HG03520 (cell line): ENCODE measurements at regions not wholly inside any gene's neighbourhood (a gene's known extent, or its start where the extent isn't known, plus 50 kb on each side); places are given as distances from the start of the nearest gene placed in this dataset.

ENCODE experiments used
- ATAC-seq: cut with Tn5 transposase; IDR thresholded peaks from one replicate; pipeline ENCODE4 v1.9.1; 2021; ENCODE audit warnings: mild to moderate bottlenecking, moderate library complexity; ENCODE audit not compliant: unreplicated experiment

DNA sequence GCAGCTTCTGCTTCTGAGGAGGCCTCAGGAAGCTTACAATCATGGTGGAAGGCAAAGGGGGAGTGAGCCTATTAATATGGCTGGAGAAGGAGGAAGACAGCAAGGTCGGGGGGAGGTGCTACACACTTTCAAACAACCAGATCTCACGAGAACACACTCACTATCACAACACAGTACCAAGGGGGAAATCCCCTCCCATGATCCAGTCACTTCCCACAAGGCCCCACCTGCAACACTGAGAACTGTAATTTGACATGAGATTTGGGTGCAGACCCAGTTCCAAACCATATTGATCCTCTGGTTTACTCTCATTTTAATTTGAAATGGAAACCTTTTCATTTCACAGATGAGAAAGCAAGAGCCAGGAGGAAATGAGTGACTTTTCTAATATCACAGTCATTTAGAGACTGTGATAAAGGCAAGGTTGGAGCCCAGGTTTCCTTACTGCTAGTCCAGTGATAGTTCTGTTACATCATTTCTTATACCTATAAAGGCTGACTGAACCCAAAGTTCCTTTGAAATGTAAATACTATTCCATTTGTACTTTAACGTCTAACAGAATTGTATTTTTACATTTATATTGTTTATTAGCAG, 105.8 kb upstream of the GAP43 start:
- ATAC-seq = no peak

DNA sequence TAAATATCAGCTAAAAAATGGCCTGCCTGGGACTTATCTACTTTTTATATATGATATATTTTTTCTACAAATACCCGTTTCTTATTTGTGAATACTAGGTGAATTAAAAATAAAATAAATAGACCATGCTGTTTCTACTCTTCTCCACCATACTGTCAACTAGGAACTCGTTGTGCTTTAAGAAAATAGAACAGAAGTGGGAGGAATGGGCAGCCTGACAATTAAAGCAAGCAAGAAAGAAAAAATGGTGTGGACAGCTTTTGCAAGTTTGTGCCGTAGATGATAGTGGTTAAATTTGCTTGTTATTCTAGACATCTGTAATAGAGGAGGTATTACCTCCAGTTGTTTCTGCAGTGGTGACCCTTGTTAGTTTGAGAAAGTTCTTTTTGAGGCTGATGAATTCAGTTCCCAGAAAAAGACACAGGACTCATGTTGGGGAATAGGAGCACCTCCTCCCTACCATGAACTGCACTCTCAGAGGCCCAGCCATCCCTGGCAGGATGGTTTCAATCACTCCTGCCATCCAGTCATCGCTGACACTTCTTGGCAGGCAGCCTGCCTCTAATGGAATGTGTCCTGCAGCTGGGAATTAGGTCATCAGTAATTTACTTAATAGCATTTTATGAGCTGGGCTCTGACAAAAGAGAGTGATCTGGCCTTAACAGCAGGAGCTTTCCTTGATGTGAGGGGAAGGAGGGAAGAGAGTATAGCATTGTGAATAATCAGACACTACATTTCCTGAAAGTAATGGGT, 105.0 kb upstream of the GAP43 start:
- no peak for ATAC-seq

DNA sequence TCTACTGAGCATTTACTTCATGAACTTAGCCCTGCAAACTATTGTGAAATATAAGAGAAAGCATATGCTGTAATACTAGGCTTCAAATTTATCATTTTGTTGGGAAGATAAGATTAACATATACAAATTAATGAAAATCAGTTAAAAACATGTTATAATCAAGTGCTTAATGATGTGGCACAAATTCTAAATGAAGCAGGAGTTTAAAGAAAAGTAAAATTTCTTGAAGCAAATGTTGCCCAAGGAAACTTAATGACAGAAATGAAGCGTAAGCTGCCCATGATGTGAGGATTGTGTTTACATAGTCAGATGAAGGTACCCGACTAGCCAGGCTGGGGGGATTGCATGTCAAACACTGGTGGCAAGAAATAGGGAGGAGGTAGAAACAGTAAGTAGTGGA, 103.1 kb upstream of the GAP43 start:
- ATAC-seq = no peak

DNA sequence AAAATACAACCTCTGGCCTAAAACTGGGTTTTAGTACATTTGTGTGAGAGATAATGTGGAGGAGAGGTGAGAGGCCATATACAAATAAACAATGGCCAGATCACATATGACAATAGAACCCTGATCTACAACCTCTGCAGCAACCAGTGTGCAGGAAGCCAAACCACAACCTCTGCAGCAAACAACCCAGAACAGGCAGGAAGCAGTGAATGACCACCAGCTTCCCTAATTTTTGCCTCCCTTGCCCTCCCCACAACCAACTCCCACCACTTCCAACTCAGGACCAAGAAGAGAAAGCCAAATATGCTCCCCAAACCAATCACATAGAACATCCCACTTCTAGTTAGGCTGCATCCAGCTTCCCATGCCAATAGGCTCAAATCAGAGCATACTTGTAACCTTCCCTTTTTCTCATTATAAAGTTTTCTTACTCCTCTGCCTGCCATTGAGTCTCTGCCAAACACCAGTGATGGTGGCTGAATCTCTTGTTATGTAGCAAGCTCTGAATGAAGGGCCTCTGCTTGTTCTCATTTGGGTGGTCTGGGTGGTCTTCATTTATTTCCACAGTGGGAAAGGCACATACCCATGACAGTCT, 102.6 kb upstream of the GAP43 start:
- ATAC-seq = no peak

DNA sequence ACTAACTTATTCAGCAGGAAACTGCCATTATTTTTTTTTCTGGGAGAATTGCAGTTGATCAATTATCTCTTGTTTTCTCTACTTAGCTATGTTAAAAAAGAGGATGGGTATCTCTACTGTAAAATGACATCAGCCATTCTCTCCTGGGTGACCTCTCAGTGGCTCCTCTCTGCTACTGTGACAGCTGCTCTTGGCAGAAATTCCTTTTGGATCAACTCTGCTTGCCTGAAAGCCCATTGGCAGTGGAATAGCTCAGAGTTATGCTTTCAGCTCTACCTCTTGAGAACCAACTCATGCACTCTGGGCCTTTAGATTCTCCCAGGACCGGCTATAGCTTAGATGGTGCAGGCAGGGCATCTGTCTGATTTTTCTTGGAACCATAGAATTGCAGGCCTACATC, 99.9 kb upstream of the GAP43 start:
- ATAC-seq = no peak

DNA sequence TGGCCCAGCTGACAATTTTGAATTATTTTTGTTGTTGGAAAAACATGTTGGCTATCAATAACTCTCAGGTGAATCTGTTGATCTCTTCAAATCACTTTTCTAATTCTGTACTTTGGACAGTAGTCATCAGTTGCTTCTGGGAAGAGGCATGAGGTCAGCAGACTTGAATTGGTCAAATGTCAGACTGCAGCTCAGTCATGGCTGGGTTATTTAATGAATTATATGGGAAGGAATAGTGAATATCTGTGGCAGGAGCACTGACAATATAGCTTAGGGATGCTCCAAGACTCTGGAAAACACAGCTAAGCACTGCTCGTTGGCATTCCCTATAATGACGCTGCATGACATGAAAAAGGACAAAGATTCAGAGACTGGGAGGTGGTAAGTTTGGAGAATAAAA, 98.8 kb upstream of the GAP43 start:
- ATAC-seq = no peak

DNA sequence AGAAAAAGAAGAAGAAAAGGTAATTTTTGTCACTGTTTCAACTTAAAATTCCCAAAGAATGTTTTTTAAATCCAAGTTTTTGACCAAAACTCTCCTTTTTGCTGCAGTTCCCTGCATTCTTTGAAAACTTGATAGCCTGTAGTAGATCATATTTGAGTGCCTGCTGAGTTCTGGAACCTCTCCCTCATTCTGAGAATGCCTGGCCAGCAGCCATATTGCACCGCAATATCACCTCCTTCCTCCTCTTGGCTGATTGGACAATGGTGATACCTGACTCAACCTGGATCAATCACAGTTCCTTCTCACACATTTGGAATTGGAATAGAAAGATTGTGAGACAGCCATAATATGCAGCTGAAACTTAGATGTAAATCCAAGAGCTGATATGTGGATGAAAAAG, 97.6 kb upstream of the GAP43 start:
- no peak for ATAC-seq

DNA sequence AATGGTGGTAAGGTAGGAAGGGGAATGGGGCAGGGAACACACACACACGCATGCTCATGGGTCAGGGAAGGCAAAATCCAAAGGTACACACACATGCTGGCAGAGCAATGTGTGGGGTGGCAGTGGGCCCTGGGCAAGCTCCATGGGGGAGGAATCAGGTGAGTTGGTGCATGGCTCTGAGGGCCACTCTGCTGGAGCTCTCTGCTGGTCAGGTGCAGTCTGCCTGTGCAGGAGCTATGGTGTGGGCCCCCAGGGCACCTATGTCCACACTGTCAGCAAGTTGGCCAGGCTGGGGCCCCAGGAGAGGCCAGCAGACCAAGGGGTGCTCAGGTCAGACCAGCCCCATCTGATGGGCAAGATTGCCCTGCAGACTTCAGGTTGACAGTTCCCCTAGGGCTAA, 90.1 kb upstream of the GAP43 start:
- ATAC-seq = no peak

DNA sequence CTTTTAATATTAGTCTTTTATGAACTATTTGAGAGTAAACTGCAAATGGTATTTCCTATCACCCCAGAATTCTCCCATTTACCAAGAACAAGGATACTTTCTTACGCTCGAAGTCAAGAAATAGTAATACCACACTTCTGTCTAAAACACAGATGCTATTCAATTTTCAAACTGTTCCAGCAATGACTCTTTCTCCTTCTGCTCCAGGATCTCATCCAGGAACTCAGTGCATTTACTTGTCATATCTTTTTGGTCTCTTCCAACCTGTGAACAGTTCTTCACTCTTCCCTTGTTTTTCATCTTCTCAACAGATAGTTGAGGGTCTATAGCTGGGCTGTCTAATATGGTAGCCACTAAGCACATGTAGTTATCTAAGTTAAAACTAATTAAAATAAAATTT, 87.1 kb upstream of the GAP43 start:
- ATAC-seq = no peak

DNA sequence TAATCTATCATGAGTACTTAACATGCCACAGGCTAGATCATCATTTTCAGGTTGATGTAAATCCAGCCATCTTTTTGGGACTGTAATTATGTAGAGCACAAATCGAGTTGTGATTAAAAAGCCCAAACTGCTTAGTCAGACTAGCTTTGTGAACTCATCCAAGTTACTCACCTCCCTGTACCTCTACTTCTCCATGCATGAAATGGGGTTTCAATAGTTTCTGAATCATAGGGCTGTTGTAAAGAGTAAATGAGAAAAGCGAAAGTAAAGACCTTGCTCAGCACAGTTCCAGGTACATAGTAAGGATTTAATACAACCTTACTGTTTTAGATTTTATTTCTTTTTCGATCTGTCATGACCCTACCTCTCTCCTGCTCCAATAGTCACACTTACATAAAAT, 85.6 kb upstream of the GAP43 start:
- ATAC-seq = no peak

DNA sequence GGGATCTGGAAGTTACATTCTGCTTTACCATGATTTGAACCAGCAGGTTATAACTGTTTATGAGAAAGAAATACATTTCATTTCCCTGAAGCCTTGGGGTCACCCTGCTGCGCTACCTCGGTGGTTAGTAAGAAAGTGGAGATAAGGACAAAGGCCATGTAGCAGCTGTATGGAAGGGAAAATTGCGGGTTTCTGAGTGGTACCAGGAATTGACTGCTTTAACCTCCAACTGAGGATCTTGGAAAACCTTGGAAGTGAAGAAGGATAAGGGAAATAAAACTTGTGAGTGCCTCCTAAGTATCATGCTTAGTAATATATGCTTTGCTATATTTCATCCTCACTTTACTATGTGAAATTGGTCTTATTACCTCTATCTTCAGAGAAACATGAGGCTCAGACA, 76.1 kb upstream of the GAP43 start:
- ATAC-seq = no peak

DNA sequence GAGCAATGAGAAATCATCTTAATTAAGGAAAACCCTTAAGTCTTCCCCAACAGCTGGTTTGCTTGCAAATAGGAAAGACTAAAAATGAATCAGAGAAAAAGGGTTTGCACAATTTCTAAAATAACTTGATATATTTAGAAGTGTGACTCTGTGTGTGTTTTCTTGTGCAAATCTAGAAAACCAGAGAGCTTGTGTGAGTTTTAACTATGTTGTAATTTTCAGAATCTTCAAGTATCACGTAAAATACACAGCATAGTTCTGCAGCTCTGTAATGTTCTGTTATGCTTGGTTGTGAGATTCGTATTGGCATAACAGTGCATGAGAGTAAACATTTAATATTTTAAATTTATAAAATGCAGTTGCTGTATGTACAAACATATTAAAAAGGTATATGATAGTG, 74.7 kb upstream of the GAP43 start:
- ATAC-seq = no peak

DNA sequence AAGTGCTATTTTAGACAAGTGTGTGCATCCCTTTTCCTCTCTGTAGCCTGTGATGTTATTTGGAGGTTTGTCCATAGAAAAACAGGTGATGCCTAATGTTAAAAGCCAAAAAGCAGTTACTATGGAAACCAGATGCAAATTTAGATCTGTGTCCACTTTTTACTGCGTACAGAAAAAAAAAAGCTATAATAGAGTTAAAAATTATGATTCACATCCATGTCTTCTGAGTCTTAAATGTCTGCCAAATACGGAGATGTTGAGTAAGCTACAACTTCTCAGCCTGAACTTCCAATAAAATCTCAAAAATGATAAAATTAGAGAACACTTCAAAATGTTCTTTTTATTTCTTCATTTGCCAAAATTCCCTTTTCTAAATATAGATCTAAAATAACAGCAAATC, 74.2 kb upstream of the GAP43 start:
- ATAC-seq = no peak

DNA sequence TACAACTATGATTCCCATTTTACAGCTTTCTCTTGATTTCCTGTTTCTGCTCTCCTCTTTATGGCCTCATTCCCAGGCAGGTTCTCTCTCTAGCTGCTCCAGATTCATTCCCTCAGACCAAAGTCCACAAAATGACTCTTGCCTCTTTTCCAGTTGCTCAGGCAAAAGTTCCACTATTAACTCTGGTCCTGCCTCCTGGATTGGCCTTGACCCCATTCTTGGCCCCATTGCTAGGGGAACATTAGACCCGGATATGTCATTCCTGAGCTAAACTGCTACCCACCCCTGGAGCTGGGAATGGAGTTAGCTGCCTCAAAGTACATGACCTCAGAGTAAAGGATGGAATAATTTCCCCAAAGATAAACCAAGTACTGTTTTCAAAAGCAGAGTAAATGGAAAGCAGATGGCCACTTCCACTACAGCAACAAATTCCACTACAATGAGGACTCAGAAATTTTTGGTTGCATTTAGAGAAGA, 73.0 kb upstream of the GAP43 start:
- no peak for ATAC-seq

DNA sequence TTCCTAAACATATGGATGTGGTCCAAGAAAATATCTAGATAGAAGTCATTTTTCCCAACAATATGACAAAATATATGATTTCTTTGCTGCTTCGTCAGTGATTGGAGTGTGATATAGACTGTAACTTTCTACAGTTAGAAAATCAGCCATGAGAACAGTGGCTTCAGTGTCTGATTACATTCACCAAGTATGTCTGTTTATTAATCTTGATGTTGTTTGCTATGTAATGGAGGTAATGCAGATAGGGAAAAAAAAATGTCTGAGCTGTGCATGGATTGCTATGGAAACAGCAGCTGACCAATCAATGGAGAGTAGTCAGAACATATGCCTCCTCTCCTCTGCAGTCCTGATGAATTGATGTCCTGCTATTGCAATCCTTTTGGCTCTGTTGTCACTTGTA, 72.3 kb upstream of the GAP43 start:
- ATAC-seq = no peak

DNA sequence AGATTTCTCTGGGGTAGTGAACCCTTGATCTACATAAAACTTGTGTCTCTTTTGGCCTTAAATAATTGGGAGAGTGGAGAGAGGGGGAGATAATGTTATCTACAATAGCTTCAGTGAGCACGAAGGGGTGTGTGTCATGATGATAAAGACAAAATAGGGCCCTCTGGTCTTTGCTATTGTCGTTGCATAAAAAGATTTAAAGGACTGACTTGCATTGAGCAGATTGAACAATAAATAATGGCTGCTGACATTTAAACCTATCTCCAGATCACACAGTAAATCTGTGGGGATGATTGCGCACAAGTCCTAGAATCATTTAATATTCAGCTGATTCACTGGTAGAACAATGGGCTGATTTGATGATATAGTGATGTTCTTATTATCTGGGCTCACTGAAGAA, 71.3 kb upstream of the GAP43 start:
- ATAC-seq = no peak

DNA sequence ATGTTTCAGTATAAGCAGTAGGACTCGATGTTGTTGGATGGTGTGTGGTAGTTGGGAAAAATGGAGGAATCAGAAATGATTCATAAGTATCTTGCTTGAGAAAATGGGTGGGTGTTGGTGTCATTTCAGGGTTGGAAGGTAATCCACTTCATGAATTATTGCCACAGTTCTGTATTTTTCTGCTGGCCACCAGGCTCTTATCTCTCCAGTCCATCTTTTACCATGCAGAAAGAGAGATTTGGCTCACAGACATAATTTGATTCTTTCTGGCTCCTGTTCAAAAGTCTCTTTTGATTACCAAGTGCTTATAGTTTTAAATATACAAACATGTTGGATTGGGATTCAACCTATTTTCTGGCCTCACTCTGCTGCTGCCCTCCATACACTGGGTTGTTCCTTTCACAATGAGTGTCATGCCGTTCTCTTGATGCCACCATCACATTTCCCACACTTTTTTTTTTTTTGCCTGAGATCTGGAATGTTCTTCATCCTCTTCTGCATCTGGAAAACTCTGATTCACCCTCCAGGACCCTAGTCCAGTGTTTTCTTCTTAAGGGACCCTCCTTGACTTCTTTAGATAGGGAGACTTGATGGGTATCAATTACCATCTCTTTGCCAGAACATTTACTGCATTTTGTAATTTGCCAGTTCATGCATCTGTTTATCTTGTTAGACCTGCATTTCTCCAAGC, 69.4 kb upstream of the GAP43 start:
- no peak for ATAC-seq

DNA sequence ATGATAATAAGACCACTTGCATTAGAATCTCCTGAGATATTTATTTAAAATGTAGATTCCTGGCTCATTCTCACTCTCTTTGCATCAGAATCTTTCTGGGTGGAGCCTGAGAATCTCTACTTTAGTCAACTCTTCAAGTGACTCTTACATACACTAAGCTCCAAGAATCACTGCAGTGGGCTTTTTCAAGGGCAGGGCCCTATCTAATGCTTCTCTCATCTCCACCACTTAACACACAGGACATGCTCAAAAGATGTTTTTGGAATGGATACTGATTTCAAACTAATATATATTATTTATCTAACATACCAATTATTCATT, 68.9 kb upstream of the GAP43 start:
- ATAC-seq = no peak

DNA sequence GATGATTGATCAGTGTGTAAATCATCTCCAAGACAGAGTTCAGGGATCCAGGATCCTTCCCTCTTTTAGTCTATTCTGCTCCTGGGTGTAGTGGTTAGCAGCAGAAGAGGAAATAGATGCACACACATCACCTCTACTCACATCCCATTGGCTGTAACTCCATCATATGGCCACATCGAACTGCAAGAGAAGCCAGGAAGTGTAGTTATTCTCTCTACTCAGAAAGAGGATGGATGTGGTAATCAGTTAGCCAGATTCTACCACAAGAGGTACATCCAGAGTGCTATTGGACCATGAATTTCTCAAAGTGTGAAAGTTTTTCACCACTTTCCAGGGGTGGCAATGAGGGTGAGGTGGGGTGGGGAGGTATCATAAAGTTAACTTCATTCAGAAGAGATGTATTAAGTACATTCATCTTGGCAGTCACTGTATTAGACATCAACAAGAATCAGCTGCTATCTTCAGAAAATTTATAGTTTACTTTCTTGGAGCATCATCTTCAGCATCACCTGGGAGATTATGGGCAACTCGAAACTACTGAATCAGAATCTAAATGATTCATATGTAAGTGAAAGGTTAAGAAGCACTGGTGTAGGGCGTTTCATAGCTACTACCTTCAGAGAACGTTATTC, 60.6 kb upstream of the GAP43 start:
- ATAC-seq = no peak

DNA sequence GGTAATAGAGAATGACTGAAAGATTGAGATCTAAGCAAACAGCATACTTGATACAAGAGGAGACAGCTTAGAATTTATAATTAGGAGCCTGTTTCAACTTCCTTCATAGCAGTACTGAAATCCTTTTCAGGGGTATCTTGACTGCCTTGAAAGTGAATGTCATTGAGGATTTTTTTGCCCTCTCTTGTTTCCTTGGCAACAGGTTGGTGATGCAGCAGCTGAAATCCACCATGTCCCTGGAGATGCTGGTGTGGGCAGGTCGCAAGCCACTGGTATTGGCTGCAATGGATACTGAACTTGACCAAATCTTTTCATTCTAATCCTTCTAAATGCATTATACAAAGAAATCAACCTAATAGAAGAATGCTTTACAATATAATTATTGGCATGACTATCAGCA, 59.3 kb upstream of the GAP43 start:
- no peak for ATAC-seq

DNA sequence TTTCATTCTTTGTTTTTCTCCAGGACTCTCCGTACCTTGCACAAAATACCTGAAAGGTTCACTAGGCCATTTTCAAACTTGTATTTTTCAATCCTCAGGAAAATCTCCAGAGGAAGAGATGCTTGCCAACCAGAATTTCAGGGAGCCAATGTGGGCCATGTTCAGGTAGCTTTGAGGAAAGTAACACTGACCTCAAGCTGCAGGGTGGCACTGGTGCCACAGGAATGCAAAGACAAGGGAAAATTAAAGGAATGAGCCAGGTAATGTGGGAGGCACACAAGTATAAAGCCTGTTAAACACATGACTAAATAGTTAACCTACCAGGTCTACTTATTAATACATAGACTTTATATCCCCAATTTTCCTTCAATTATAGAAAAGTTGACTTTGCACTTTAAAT, 51.9 kb upstream of the GAP43 start:
- ATAC-seq = no peak
